OCI-LY3 (cell line): ENCODE measurements at regions not wholly inside any gene's neighbourhood (a gene's known extent, or its start where the extent isn't known, plus 50 kb on each side); places are given as distances from the start of the nearest gene placed in this dataset.

Source experiments
- CTCF ChIP-seq: fragments of 200-600, 300-600 bp; sonication (generic); IDR thresholded peaks from 2 replicates; pipeline ENCODE4 v1.5.1; 2014; ENCODE audit warnings: antibody characterized with exemption, low read length, low read depth
- EZH2phosphoT487 ChIP-seq: fragments of 200-600 bp; shearing (Covaris generic); IDR thresholded peaks from 2 replicates; pipeline ENCODE4 v1.6.1; 2018; ENCODE audit warnings: antibody characterized with exemption, mixed run types, low read depth

- TF ChIP-seq CTCF (no peak), EZH2phosphoT487 (no peak)
Observed at GRCh38 chr4:62320612-62321011, 1120.5 kb downstream of the ADGRL3 start.
